Frontal cortex (tissue), 3 donors: ENCODE measurements at regions not wholly inside any gene's neighbourhood (a gene's known extent, or its start where the extent isn't known, plus 50 kb on each side); places are given as distances from the start of the nearest gene placed in this dataset.
"Not testable (repeated sequence)": the region's sequence is repeated elsewhere in the genome, so short reads cannot be mapped to it uniquely, and the experiment has no call there.

Experiments used
- DNase-seq, 2 donors: peaks; one replicate each; pipeline ENCODE4 v3.0.0; 2012; ENCODE audit warnings: low spot score in 2 of 2
- FAIRE-seq: peaks from 2 replicates; lab custom pipeline; 2012; peaks lifted over from hg19 to GRCh38; lab: Jason Lieb, UNC
- donor health status: control.
- donor health status: control.
- donor health status: control.

- FAIRE-seq = no peak
- DNase-seq = no peak
These were observed 203.1 kb upstream of the NUDT6 start for GRCh38 chr4:123125477-123125876.

DNA sequence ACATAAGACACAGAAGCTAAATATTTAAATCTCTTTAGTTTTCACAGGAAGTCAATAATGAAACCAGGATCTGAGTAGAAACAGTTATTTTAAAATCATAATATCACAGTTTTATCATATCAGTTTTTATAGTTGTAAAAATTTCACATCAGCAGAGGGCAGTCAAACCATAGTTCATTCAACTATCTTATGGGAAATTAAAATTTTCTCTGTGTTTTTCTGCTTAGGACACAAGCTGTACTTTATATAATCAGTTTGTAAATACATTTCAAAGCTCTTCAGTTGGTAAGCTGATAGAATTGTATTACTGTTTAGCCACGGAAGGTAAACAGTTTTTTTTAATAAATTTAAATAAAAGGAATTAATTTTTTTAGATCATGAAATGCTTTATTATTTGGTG lies 204.8 kb upstream of the NUDT6 start:
- DNase-seq = no peak
- peak; percentile 55 for FAIRE-seq

DNA sequence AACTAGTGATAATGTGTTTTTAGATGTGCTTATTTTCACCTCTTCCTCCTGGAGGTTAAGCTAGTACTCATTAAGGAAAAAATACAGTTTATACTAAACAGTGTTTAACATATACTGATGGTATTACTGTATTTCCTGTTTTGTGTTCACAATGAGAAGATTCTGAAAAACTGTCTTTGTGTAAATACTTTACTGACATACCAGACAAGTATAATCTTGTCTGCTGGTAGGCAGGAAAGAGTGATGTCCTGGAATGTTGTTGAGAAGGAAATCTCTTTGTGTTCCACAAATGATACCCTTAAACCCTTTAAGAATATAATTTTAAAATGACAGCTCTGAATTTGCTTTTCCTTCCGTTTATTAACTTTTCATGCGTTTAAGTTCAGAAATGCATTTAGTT lies 205.5 kb upstream of the NUDT6 start:
- FAIRE-seq (no peak), DNase-seq (no peak)

- FAIRE-seq (no peak), DNase-seq (no peak)
These were observed 211.1 kb upstream of the NUDT6 start for GRCh38 chr4:123133397-123134050.

- FAIRE-seq (no peak), DNase-seq (no peak)
These were observed 222.2 kb upstream of the NUDT6 start for GRCh38 chr4:123144616-123145015.

GRCh38 chr4:123158576-123158975 lies 236.2 kb upstream of the NUDT6 start:
- no peak for FAIRE-seq
- DNase-seq = no peak

- no peak for FAIRE-seq
These were observed 237.1 kb upstream of the NUDT6 start for GRCh38 chr4:123159479-123159878.

GRCh38 chr4:123162859-123163258 lies 233.7 kb upstream of the SPRY1 start:
- FAIRE-seq = no peak
- DNase-seq = no peak

More at GRCh38 chr4:123159479-123159878, 237.1 kb upstream of the NUDT6 start:
- DNase-seq = no peak

- no peak for DNase-seq
- FAIRE-seq = no peak
These were observed 233.1 kb upstream of the SPRY1 start for GRCh38 chr4:123163501-123163900.

DNA sequence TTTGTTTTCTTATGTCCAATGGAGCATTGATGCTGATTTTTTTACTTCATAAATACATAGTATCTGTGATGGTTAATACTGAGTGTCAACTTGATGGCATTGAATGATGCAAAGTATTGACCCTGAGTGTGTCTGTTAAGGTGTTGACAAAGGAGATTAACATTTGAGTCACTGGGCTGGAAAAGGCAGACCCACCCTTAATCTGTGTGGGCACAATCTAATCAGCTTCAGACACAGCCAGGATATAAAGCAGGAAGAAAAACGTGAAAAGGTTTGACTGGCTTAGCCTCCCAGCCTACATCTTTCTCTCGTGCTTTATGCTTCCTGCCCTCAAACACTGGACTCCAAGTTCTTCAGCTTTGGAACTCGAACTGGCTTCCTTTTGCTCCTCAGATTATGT lies 230.6 kb upstream of the SPRY1 start:
- DNase-seq = no peak
- no peak for FAIRE-seq

DNA sequence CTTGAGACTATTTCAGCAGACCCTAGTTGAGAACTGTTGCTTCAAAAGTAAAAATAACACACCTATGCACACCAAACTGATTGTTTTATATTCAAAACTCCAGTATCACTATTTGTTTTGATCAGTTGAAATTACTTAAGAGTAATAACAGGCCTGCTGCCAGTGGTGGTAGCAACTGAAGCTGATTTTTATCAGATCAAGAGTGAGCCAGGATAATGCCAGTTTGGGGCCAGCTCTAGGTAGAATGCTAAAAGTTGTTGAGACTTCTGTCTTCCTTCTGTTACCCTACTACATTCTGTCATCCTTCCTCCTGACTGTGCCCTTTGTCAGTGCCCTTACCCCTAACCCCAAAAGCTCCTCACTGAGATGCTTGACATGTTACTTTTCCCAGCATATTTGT lies 228.7 kb upstream of the SPRY1 start:
- FAIRE-seq (no peak), DNase-seq (no peak)

- no peak for DNase-seq
- no peak for FAIRE-seq
These were observed 227.8 kb upstream of the SPRY1 start for GRCh38 chr4:123168812-123169211.

- DNase-seq = no peak
These were observed 225.8 kb upstream of the SPRY1 start for GRCh38 chr4:123170843-123171242.

DNA sequence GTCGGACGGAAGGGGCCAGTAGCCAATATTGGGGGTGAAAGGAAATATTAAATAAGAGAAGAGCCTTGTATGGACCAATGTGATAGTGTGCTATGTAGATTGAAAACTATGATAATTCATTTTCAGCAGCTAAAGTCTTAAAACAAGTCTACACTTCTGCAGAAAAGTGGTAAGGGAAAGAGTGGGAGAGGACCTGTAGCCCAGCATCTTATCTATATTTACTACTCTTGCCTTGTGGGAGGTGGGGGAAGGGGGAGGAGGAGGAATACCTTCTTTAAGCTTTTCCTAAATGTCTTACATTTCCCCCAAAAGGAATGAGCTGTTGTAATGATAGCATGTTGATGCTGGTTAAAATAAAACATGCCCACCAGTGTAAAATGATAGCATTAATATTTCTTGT lies 220.0 kb upstream of the SPRY1 start:
- FAIRE-seq = no peak
- no peak for DNase-seq

More at GRCh38 chr4:123170843-123171242, 225.8 kb upstream of the SPRY1 start:
- no peak for FAIRE-seq

- DNase-seq (no peak), FAIRE-seq (no peak)
These were observed 214.3 kb upstream of the SPRY1 start for GRCh38 chr4:123182289-123182688.

- DNase-seq = no peak
- FAIRE-seq = no peak
These were observed 213.3 kb upstream of the SPRY1 start for GRCh38 chr4:123183308-123183707.

DNA sequence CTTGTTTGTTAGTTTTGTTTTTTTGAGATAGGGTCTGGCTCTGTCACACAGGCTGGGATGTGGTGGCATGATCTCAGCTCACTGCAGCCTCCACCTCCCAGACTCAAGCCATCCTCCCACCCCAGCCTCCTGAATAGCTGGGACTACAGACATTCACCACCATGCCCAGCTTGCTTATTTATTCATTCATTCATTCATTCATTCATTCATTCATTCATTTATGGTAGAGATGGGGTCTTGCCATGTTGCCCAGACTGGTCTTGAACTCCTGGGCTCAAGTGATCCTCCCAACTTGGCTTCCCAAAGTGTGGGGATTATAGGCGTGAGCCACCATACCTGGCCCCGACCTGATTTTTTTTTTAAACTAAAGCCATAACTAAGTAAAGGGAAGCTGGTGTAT lies 212.8 kb upstream of the SPRY1 start:
- not testable (repeated sequence) for FAIRE-seq, DNase-seq

DNA sequence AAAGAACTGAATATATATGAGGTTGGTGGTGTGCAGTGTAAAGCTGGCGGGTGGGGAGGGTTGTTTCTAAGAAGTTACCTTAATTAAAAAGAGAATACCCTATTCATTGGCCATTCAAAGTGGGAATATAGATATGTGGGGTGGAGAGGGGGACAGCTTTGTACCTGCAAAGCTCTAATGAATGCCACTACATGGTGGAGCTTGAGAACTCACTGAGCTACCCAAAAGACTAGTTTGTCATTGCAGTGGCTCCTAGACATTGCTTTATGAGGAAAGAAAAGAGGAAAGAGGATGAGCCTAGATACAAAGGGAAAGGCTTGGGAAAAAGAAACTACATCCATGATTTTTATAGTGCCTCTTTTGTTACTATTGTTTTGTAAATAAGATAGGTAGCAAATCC lies 209.9 kb upstream of the SPRY1 start:
- FAIRE-seq (no peak), DNase-seq (no peak)

- FAIRE-seq = no peak
These were observed 206.4 kb upstream of the SPRY1 start for GRCh38 chr4:123190176-123190575.

DNA sequence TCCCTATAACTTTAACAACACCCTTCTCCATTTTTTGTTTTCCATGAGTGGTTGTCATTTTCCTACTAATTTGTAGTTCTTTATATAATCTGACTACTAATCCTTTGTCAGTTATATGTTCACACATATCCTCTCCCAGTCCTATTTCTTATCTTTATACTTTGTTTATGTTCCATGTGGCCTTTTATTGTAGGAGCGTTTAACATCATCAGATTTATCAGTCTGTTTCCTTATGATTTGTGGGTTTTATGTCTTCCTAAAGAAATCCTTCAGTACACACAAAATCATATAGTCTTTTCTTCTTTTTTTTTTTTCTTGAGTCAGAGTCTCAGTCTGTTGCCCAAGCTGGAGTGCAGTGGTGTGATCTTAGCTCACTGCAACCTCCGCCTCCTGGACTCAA lies 204.9 kb upstream of the SPRY1 start:
- DNase-seq = no peak
- FAIRE-seq = no peak

More at GRCh38 chr4:123190176-123190575, 206.4 kb upstream of the SPRY1 start:
- no peak for DNase-seq

DNA sequence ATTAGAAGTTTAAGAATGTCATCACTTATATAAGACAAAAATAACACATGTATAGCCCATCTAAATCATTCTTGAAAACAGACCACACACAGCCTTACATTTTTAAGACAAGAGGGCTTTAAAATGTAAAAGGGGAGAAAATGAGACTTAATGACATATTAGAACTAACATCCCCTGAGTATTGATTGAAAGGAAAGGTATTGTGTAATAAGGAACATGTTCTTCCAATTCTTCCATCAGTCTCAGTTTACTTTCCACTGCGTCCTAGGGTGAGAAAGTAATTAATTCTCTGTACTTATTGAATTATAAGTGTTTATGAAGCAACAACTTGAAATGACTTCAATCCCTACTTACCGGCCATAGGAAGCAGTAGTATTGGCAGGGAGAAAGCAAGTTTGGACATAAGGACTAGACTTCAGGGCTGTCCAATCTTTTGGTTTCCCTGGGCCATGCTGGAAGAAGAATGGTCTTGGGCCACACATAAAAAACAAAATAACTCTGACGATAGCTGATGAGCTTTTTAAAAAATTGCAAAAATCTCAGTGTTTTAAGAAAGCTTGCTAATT lies 202.7 kb upstream of the SPRY1 start:
- DNase-seq (no peak), FAIRE-seq (no peak)

GRCh38 chr4:123198706-123199105 lies 197.9 kb upstream of the SPRY1 start:
- DNase-seq = no peak
- no peak for FAIRE-seq
